ENCODE measurements at regions not wholly inside any gene's neighbourhood (a gene's known extent, or its start where the extent isn't known, plus 50 kb on each side); places are given as distances from the start of the nearest gene placed in this dataset.

DNA sequence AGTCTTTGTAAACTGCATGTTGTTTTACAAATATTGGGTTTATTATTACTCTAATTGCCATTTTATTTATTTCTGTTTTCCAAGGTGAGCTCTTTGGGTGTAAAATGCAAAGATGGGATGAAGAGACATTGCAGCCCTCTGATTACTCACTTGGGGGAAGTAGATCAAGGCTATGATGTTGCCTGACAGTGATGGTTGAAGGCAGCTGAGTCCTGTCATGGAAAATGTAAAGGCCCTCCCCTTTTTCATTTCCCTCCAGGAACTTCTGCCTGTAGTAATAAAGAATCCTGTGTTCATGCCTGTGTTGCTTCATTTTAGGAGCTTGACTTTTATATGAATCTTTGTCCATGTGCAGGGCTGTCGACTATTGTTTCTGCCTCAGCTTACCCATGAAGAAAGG is 605.4 kb upstream of the CLINT1 start:
- TF ChIP-seq EZH2 (IDR thresholded peaks at IDR 0.05; ENCODE audit: insufficient read depth, poor library complexity, severe bottlenecking) (no peak), EZH2phosphoT487 (IDR thresholded peaks at IDR 0.05; ENCODE audit: insufficient read depth, low read depth) (no peak)

Data from GM23248 (cell line).